ENCODE measurements at regions not wholly inside any gene's neighbourhood (a gene's known extent, or its start where the extent isn't known, plus 50 kb on each side); places are given as distances from the start of the nearest gene placed in this dataset.

DNA sequence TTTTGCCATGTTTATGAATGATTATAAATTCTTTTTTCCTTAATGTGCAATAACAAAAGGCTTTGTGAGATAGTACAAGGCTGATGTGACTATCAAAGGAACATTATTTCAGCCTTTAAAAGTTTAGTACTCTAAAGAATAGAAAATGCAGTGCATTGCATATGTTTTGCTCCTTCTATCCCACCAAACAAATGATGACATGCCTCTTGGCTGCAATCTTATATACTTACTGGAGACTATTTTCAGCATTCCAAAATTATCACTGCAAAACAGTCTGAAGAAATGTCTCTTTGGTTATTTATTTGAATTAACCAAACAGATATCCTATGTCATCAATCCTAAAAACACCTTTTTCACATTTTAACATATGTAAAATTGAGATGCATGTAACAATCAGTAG lies 776.5 kb upstream of the SPRY2 start:
- no TSS peak for BruUV-seq (replicated peaks)
- no peak overlapping the region for H3K23ac ChIP-seq (ENCODE audit: low read depth, low read length)
- H3K56ac ChIP-seq (ENCODE audit: extremely low read depth, insufficient read depth, low read length): no peak overlapping the region
- H2AFZ ChIP-seq (replicated peaks; ENCODE audit: low read length, poor library complexity): no peak overlapping the region
- H2BK120ac ChIP-seq (ENCODE audit: low read depth, low read length): no peak overlapping the region
- H2AK5ac ChIP-seq (ENCODE audit: low read depth, low read length): no peak overlapping the region
- TF ChIP-seq MAFK (IDR thresholded peaks at IDR 0.05; ENCODE audit: low read depth, low read length) (no peak), CEBPB (IDR thresholded peaks at IDR 0.05; ENCODE audit: low read depth, low read length) (no peak), RFX5 (IDR thresholded peaks at IDR 0.05; ENCODE audit: low read depth, low read length) (no peak), POLR2A (IDR thresholded peaks at IDR 0.05; ENCODE audit: low read depth, low read length) (no peak), RCOR1 (IDR thresholded peaks at IDR 0.05; ENCODE audit: insufficient replicate concordance, low read length) (no peak), RAD21 (IDR thresholded peaks at IDR 0.05; ENCODE audit: low read length) (no peak), CHD1 (IDR thresholded peaks at IDR 0.05; ENCODE audit: low read depth, low read length) (no peak), CTCF (conservative IDR thresholded peaks at IDR 0.05; ENCODE audit: low read depth, low read length) (no peak), FOS (IDR thresholded peaks at IDR 0.05; ENCODE audit: low read depth, low read length) (no peak), NFE2L2 (IDR thresholded peaks at IDR 0.05; ENCODE audit: low read depth, low read length) (no peak), USF2 (IDR thresholded peaks at IDR 0.05; ENCODE audit: low read depth, low read length) (no peak)
- TF ChIP-seq, protein P1, sequence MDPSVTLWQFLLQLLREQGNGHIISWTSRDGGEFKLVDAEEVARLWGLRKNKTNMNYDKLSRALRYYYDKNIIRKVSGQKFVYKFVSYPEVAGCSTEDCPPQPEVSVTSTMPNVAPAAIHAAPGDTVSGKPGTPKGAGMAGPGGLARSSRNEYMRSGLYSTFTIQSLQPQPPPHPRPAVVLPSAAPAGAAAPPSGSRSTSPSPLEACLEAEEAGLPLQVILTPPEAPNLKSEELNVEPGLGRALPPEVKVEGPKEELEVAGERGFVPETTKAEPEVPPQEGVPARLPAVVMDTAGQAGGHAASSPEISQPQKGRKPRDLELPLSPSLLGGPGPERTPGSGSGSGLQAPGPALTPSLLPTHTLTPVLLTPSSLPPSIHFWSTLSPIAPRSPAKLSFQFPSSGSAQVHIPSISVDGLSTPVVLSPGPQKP (IDR thresholded peaks at IDR 0.05; ENCODE audit: borderline replicate concordance, low read depth, low read length): no peak
- H3K4me2 ChIP-seq (ENCODE audit: low read depth, low read length): no peak overlapping the region
- dilution Hi-C loops (cut with HindIII; ENCODE audit: low sequenced_read_pairs, unreplicated experiment): no loop called here
- in situ Hi-C loops (cut with MboI; ENCODE audit: low sequenced_read_pairs): no loop called here
- DNase-seq (no peak), ATAC-seq (ENCODE audit: low read depth) (no peak)
- intact Hi-C loops (cut with micrococcal nuclease): no loop called here
- H3K9me1 ChIP-seq (ENCODE audit: insufficient read depth, low read length): no peaks in the 10 kb centered on the region
- no peak overlapping the region for H3K14ac ChIP-seq (replicated peaks; ENCODE audit: low read depth, low read length)
- no peak overlapping the region for H3K18ac ChIP-seq (ENCODE audit: low read depth, low read length)
- no peak overlapping the region for H3K9ac ChIP-seq (ENCODE audit: low read depth, low read length)
- CTCF ChIA-PET: no interaction called here
- H3K27ac ChIP-seq (ENCODE audit: insufficient read depth, low read length): no peak overlapping the region
- no peak overlapping the region for H2BK20ac ChIP-seq (ENCODE audit: low read depth, low read length)
- H2BK5ac ChIP-seq (ENCODE audit: low read depth, low read length, poor library complexity, severe bottlenecking): no peak overlapping the region
- H3K36me3 ChIP-seq (ENCODE audit: control insufficient read depth, insufficient read depth, low read length): no peaks in the 10 kb centered on the region
- H2BK15ac ChIP-seq (ENCODE audit: low read depth, low read length): no peak overlapping the region
- no peak overlapping the region for H4K91ac ChIP-seq (ENCODE audit: insufficient read depth, low read depth, low read length)
- 0 out of 2 replicates have a peak, but pooled peaks cover 5% of the 10 kb centered on the region for H3K9me3 ChIP-seq (ENCODE audit: control insufficient read depth, insufficient read depth, low read length)
- no peaks in the 10 kb centered on the region for H4K20me1 ChIP-seq (ENCODE audit: insufficient read depth, low read length)
- H2AK9ac ChIP-seq (replicated peaks; ENCODE audit: low read depth, low read length, poor library complexity): no peak overlapping the region
- H4K5ac ChIP-seq (ENCODE audit: low read depth, low read length): no peak overlapping the region
- no peaks in the 10 kb centered on the region for H3K79me1 ChIP-seq (ENCODE audit: low read depth in 1 of 2, low read length in 2 of 2)
- H3K4ac ChIP-seq (ENCODE audit: low read depth, low read length): no peak overlapping the region
- H4K8ac ChIP-seq (ENCODE audit: low read depth in 2 of 2, low read length in 2 of 2): no peak overlapping the region
- H3K4me1 ChIP-seq (ENCODE audit: control insufficient read depth, insufficient read depth, low read length): no peaks in the 10 kb centered on the region
- no peaks in the 10 kb centered on the region for H3K27me3 ChIP-seq (ENCODE audit: control insufficient read depth, insufficient read depth, low read length)
- POLR2A ChIA-PET (ENCODE audit: unreplicated experiment): no interaction called here
- no peak overlapping the region for H3K4me3 ChIP-seq (ENCODE audit: insufficient read depth, low read depth, low read length)

All from IMR-90 (cell line).